Esophagus squamous epithelium (tissue), 5 donors: ENCODE measurements at regions not wholly inside any gene's neighbourhood (a gene's known extent, or its start where the extent isn't known, plus 50 kb on each side); places are given as distances from the start of the nearest gene placed in this dataset.

Experiments used
- DNase-seq: peaks from one replicate; lab custom pipeline; 2025; lab: John Stamatoyannopoulos, UW
- H3K27ac ChIP-seq, 4 donors: fragments of 200-600 bp; sonication (generic); one replicate each; pipeline ENCODE4 v1.5.1; 2016 to 2019; ENCODE audit warnings: mild to moderate bottlenecking in 1 of 4
- H3K27me3 ChIP-seq, 4 donors: fragments of 200-600 bp; sonication (generic); 1 replicate in 3 of 4; 2 replicates in 1 of 4; pipeline versions ENCODE4 v1.5.1 to v1.6.0; 2017 to 2021; ENCODE audit warnings: antibody characterized with exemption in 1 of 4
- H3K36me3 ChIP-seq, 3 donors: fragments of 200-600 bp; sonication (generic); one replicate each; pipeline ENCODE4 v1.5.1; 2016 to 2019
- H3K4me1 ChIP-seq, 3 donors: fragments of 200-600 bp; sonication (generic); one replicate each; pipeline ENCODE4 v1.5.1; 2017 to 2019
- H3K4me3 ChIP-seq, 4 donors: fragments of 200-600 bp; sonication (generic); 1 replicate in 3 of 4; 2 replicates in 1 of 4; pipeline ENCODE4 v1.5.1; 2016 to 2019; ENCODE audit warnings: mild to moderate bottlenecking in 2 of 4, moderate library complexity in 1 of 4
- H3K9me3 ChIP-seq, 3 donors: fragments of 200-600 bp; sonication (generic); one replicate each; pipeline ENCODE4 v1.5.1; 2016 to 2019
- POLR2A ChIP-seq, 4 donors: fragments of 450-650 bp; IDR thresholded peaks; one replicate each; pipeline ENCODE4 v1.6.1; 2017; ENCODE audit warnings: antibody characterized with exemption in 4 of 4, mild to moderate bottlenecking in 4 of 4, moderate library complexity in 3 of 4
- WGBS, 2 donors: methylation state at CpG; one replicate each; pipeline ENCODE4 v1.1.5; 2018; 5-methylcytosine and 5-hydroxymethylcytosine counted together
- intact Hi-C: fragments of 100-400 bp; cut with DNase I; formaldehyde crosslinking; loops from one replicate; pipeline ENCODE4 v1.15.0; 2022
- TF ChIP-seq, protein P1 (sequence below), 6 experiments: fragments of 450-650 bp in 4 of 6; fragments of 200-600 bp in 2 of 6; sonication (generic) in 2 of 6; IDR thresholded peaks; one replicate each; pipeline ENCODE4 v1.5.1; 2016 to 2019; ENCODE audit warnings: antibody characterized with exemption in 6 of 6, mild to moderate bottlenecking in 4 of 6, moderate library complexity in 4 of 6
- donor health status: DM: yes; HTN: yes; CAD: no.

DNA sequence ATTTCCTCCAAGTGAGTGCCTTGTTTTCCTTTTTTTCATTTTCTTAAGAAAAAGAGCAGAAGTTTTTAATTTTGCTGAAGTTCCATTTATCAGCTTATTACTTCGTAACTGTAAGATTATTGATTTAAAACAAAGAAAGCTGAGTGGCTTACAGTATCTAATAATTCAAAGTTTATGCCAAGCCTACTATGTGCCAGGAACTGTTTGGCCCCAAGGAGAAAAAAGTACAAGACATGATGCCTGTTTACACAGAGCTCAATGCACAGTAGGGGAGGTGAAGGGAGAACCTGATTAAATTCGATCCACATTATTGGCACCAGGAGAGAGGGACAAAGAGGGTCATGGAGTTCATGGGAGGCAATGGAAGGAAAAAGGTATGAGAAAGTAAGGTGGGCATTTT is 419.3 kb upstream of the ZMIZ1 start:
- H3K27me3 ChIP-seq = peaks cover 0 to 13% (median 0%) of the 10 kb centered on the region in 4 donors
- TF ChIP-seq, protein P1, sequence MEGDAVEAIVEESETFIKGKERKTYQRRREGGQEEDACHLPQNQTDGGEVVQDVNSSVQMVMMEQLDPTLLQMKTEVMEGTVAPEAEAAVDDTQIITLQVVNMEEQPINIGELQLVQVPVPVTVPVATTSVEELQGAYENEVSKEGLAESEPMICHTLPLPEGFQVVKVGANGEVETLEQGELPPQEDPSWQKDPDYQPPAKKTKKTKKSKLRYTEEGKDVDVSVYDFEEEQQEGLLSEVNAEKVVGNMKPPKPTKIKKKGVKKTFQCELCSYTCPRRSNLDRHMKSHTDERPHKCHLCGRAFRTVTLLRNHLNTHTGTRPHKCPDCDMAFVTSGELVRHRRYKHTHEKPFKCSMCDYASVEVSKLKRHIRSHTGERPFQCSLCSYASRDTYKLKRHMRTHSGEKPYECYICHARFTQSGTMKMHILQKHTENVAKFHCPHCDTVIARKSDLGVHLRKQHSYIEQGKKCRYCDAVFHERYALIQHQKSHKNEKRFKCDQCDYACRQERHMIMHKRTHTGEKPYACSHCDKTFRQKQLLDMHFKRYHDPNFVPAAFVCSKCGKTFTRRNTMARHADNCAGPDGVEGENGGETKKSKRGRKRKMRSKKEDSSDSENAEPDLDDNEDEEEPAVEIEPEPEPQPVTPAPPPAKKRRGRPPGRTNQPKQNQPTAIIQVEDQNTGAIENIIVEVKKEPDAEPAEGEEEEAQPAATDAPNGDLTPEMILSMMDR (IDR thresholded peaks at IDR 0.05) = no peak
- TF ChIP-seq POLR2A (IDR thresholded peaks at IDR 0.05) = no peak
- intact Hi-C loops = no loop called here
- 46 to 74% methylated on average over 2 of the region's 2 CpGs for whole genome bisulfite sequencing, 2 donors
- H3K36me3 ChIP-seq = no peaks in the 10 kb centered on the region
- no peaks in the 10 kb centered on the region for H3K4me1 ChIP-seq
- H3K4me3 ChIP-seq = no peak overlapping the region
- no peak for DNase-seq
- H3K9me3 ChIP-seq = no peaks in the 10 kb centered on the region
- H3K27ac ChIP-seq = no peak overlapping the region

DNA sequence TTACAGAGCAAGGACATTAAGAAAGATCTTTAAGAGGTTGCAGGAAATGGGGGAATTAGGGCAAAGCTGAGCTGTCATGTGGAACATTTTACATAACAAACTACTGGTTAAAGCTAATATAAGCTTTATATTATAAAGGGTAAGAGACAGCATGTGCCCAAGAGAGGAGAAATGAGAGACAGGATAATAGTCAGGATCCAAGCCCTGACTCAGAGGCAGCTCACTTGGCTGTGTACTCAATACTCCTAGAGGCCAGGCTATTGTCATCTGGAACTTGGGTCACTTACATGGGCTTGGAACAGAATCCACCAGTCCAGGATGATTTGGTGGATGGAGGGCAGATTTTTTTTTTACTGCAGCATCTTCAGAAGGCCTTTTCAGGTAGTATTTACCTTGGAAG is 418.6 kb upstream of the ZMIZ1 start:
- no peak for DNase-seq
- Histone ChIP-seq H3K27ac (peak overlapping the region in 1 of 4 donors; percentile 3), H3K36me3 (no peaks in the 10 kb centered on the region), H3K4me1 (no peaks in the 10 kb centered on the region), H3K27me3 (peaks cover 0 to 16% (median 0%) of the 10 kb centered on the region in 4 donors), H3K4me3 (no peak overlapping the region), H3K9me3 (no peaks in the 10 kb centered on the region)
- intact Hi-C loops = no loop called here
- TF ChIP-seq, protein P1 (IDR thresholded peaks at IDR 0.05) = no peak
- TF ChIP-seq POLR2A (IDR thresholded peaks at IDR 0.05) = no peak

DNA sequence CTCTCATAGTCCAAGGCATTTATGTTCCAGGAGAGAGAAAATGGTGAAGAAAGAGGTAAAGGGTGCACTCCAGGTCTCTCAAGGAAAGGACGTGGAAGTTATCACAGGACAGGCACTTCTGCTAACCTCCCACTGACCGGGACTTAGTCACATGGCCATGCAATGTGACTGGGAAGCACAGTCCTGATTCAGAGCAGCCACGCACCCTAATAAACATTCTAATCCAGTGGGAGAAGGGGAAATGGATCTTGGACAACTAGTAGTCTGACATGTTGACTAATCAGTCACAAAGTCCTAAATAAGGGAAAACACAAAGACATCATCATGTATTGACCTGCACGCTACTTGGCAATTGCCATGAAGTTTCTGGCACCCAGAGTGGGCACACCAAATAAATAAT is 417.5 kb upstream of the ZMIZ1 start:
- no peak for TF ChIP-seq POLR2A (IDR thresholded peaks at IDR 0.05)
- TF ChIP-seq, protein P1 (IDR thresholded peaks at IDR 0.05) = no peak
- H3K9me3 ChIP-seq = no peaks in the 10 kb centered on the region
- DNase-seq = no peak
- intact Hi-C loops = no loop called here
- 54 to 58% methylated on average over 4 of the region's 4 CpGs for WGBS, 2 donors
- no peak overlapping the region for H3K27ac ChIP-seq
- peaks cover 0 to 2% (median 0%) of the 10 kb centered on the region in 3 donors for H3K4me1 ChIP-seq
- no peaks in the 10 kb centered on the region for H3K36me3 ChIP-seq
- no peak overlapping the region for H3K4me3 ChIP-seq
- peaks cover 0 to 28% (median 0%) of the 10 kb centered on the region in 4 donors for H3K27me3 ChIP-seq

DNA sequence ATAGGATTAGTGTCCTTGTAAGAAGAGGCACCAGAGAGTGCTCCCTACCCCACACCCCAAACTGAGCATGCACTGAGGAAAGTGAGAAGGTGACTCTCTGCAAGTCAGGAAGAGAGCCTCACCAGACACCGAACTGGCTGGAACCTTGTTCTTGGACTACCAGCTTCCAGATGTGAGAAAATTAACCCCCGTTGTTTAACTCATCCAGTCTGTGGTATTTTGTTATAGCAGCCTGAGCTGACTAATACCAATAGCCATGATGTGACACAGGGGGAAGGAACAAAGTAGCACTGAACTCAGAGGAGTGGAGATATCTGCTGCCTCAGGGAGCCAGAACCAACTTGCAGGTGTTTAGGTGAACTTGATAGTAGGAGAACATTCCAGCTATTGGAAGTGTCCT is 415.2 kb upstream of the ZMIZ1 start:
- no peak for TF ChIP-seq POLR2A (IDR thresholded peaks at IDR 0.05)
- TF ChIP-seq, protein P1 (IDR thresholded peaks at IDR 0.05) = no peak
- H3K27ac ChIP-seq = no peak overlapping the region
- H3K9me3 ChIP-seq = no peaks in the 10 kb centered on the region
- H3K36me3 ChIP-seq = no peaks in the 10 kb centered on the region
- H3K27me3 ChIP-seq = peaks cover 0 to 37% (median 0%) of the 10 kb centered on the region in 4 donors
- peaks cover 0 to 18% (median 0%) of the 10 kb centered on the region in 3 donors for H3K4me1 ChIP-seq
- DNase-seq = no peak
- intact Hi-C loops = no loop called here
- WGBS, 2 donors = 78 to 86% methylated on average over 2 of the region's 2 CpGs
- no peak overlapping the region for H3K4me3 ChIP-seq

DNA sequence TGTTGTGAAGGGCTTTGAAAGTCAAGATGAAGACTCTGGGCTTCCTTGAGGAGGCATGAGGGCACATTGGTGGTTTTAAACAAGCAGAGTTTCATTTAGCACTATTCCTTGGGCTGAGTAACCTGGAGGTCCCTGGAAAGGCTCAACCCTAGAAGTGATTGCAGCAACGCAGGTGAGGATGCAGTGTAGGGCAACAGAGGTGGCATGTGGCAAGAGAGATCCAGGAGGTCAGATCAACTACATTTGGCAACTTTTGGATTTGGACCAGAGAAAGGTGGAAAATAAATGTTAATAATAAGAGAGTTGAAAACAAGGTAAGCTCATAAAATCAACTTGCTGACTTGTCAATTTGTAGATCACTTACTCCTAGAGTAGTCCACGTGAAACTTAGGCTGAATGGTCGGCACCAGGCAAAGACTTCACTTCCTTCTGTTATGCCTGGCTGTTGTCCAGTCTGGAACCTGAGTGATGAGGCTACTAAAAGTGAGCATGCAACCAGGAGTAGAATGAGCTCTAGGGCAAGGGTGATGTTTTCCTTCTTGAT is 414.6 kb upstream of the ZMIZ1 start:
- TF ChIP-seq, protein P1 (IDR thresholded peaks at IDR 0.05) = no peak
- no peak for TF ChIP-seq POLR2A (IDR thresholded peaks at IDR 0.05)
- H3K9me3 ChIP-seq = no peaks in the 10 kb centered on the region
- H3K36me3 ChIP-seq = no peaks in the 10 kb centered on the region
- WGBS, 2 donors = 52 to 69% methylated on average over 3 of the region's 3 CpGs
- peaks cover 0 to 18% (median 0%) of the 10 kb centered on the region in 3 donors for H3K4me1 ChIP-seq
- intact Hi-C loops = no loop called here
- H3K27me3 ChIP-seq = peaks cover 0 to 37% (median 0%) of the 10 kb centered on the region in 4 donors
- DNase-seq = no peak
- H3K4me3 ChIP-seq = no peak overlapping the region
- H3K27ac ChIP-seq = no peak overlapping the region
